ENCODE measurements at regions not wholly inside any gene's neighbourhood (a gene's known extent, or its start where the extent isn't known, plus 50 kb on each side); places are given as distances from the start of the nearest gene placed in this dataset.
"Not testable (repeated sequence)": the region's sequence is repeated elsewhere in the genome, so short reads cannot be mapped to it uniquely, and the experiment has no call there.

DNA sequence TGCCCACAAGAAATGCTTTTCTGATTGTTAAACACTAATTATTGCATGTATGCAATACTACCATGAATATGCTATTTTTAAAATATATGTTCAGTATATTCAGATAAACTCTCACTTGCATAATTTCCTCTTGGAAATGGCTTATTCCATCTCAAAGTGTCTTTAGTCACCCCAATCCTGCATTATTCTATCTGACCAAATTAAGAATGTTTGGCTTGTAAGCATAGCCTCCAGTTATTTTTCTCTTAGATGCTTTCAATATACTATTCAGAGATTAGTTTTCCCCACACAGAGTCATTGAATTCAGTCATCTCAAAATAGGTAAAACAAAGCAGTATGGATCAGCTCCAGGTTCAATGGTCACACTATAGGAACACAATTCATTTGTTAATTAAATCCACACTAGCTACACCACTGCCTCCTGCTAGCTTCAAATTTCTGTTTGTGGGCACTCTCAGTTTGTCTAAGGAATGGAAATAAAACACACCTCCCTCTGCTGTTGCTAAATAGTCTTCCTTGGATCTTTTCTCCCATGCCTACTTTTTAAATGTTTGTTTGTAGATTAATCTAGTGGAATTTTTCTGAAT is 134.6 kb upstream of the TBCA start:
- no peak for DNase-seq (ENCODE audit: insufficient read length, low spot score)
- FAIRE-seq, result no peak

DNA sequence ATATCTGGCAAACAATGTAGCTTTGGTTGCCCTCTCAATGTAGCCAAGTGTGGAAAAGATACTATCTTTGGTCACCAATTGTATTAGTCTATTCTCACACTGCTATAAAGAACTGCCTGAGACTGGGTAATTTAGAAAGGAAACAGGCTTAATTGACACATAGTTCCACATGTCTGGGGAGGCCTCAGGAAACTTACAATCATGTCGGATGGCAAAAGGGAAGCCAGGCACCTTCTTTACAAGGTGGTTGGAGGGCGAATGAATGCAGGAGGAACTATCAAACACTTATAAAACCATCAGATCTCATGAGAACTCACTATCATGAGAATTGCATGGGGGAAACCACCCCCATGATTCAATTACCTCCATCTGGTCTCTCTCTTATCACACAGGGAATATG is 133.1 kb upstream of the TBCA start:
- FAIRE-seq (no peak), DNase-seq (ENCODE audit: insufficient read length, low spot score) (no peak)

- no peak for FAIRE-seq
- no peak for DNase-seq (ENCODE audit: insufficient read length, low spot score)
Observed at GRCh38 chr5:77908787-77909186, 132.6 kb upstream of the TBCA start.

- no peak for DNase-seq (ENCODE audit: insufficient read length, low spot score)
- FAIRE-seq, result no peak
Observed at GRCh38 chr5:77907786-77908185, 131.6 kb upstream of the TBCA start.

GRCh38 chr5:77906806-77907205 is 130.7 kb upstream of the TBCA start:
- peak; percentile 76 for FAIRE-seq
- no peak for DNase-seq (ENCODE audit: insufficient read length, low spot score)

DNA sequence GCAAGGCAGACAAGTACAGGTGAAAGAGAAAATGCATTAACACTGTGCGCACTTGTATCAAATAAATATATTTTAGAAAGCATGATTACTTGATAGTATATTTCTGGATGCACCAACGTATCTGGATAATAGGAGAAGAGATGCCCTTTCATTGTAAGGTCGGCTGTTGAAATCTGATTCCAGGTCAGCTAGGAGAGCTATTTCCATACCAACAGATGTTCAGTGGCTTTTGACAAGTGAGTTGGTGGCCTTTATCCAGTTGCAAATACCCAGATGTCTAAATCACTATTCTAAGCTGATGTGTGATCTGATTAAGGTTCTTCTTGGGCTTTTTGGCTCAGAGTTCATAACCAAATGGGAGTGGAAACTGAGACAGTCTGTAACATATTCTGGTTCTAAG is 128.2 kb upstream of the TBCA start:
- no peak for FAIRE-seq
- no peak for DNase-seq (ENCODE audit: insufficient read length, low spot score)

- no peak for FAIRE-seq
- no peak for DNase-seq (ENCODE audit: insufficient read length, low spot score)
Observed at GRCh38 chr5:77900691-77901090, 124.6 kb upstream of the TBCA start.

- FAIRE-seq (no peak), DNase-seq (ENCODE audit: insufficient read length, low spot score) (no peak)
Observed at GRCh38 chr5:77898385-77898784, 122.2 kb upstream of the TBCA start.

- FAIRE-seq, result no peak
- DNase-seq (ENCODE audit: insufficient read length, low spot score), result no peak
Observed at GRCh38 chr5:77896338-77896737, 120.2 kb upstream of the TBCA start.

- not testable (repeated sequence) for FAIRE-seq; DNase-seq (ENCODE audit: insufficient read length, low spot score)
Observed at GRCh38 chr5:77894103-77894502, 118.0 kb upstream of the TBCA start.

GRCh38 chr5:77893225-77893860 is 117.2 kb upstream of the TBCA start:
- DNase-seq (ENCODE audit: insufficient read length, low spot score) (peak; percentile 84), FAIRE-seq (peak; percentile 62)

DNA sequence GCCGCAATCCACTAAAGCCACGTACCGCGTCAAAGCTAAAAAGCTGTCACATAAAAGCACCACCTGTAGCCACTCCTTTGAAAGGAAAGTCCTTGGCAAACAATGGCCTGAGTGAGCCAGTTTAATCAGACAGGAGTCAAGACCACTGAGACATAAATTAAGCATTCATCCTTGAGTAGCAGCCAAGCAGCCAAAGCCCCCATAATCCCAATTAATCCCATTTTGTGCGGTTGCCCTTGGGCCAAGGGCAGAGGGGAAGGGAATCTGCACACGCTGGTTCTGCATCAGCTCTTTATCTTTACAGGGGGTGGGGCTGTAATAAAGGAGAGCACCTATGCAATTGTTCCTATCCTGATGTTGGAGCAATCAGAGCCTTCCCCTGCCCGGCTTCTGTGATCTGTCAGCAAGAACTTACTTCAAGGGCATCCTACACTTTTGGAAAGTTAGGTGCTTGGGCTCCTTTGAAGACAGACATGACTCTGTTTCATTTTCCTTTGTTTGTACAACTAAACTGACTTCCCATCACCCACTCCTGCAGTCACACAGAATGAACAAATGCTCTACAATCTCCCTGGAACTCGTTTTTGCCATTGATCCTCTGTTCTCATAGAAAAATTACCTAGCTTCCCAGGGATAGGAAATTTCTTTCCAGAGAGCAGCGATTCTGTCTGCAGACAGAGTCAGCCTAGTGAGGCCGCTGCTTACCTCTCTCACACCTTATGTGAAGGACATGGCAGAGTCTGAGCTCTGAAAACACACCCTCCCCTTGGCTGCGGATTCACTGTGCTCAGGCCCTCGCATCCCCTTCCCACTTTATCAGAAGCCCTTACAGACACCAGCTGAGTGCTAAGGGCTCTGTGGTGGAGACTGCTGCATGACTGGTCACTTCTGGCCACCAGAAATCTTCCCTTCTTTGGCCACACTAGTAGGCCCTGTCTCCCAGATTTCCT is 116.2 kb upstream of the TBCA start:
- FAIRE-seq (no peak), DNase-seq (ENCODE audit: insufficient read length, low spot score) (no peak)

GRCh38 chr5:77885519-77885918 is 109.4 kb upstream of the TBCA start:
- FAIRE-seq (no peak), DNase-seq (ENCODE audit: insufficient read length, low spot score) (no peak)

- DNase-seq (ENCODE audit: insufficient read length, low spot score) (no peak), FAIRE-seq (no peak)
Observed at GRCh38 chr5:77882670-77883257, 106.6 kb upstream of the TBCA start.

DNA sequence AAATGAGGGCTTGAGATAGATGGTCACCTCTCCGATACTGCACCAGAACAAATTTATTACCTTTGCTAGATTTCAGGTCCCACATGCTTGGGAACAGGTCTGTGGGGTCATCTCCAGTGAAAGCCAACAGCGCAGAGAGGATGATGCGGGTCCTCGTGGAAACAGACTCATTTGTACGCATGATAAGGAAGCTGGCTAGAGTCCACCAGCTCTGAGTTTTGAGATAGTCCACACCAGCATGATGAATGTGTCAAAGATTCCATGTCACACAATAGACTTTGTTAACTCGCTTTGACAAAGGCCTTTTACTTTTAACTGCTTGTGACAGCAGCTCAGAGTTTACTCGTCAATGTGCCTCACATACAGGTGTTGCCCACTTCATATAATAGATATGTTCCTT is 105.4 kb upstream of the TBCA start:
- DNase-seq (ENCODE audit: insufficient read length, low spot score) (no peak), FAIRE-seq (no peak)

DNA sequence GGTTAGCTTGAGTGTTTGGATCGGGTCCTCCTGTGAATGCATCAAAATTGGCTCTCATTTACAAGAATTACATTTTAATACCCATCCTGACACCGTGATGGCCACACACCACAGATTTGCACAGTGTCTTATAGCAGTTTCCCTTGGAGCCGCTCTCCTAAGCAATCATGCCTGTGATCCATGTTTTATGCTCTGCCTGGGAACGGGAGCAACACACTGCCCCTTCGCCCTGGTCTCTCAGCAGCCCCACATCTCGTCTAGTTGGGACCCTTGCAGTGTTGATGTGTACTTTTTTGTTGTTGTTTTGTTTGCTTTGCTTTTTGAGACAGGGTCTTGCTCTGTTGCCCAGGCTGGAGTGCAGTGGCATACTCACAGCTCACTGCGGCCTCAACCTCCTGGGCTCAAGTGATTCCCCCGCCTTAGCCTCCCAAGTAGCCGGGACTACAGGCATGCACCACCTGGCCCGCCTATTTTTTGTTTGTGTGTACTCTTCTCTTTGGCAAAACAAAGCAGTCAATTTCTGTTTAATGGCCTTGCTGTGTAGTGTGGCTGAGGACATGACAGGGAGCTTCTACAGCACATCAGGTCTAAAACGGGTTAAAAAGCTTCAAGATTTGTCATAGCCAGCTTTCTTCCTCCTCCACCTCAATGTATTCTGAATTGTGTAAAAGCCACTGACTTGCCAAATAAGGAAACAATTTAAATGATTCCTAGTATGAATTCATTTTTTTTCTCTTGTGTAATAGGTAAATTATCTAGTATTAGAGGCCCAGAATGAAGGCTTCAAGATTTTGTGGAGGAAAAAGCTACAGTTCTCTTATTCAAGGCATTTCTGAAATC is 101.6 kb upstream of the TBCA start:
- DNase-seq (ENCODE audit: insufficient read length, low spot score) (no peak), FAIRE-seq (no peak)

DNA sequence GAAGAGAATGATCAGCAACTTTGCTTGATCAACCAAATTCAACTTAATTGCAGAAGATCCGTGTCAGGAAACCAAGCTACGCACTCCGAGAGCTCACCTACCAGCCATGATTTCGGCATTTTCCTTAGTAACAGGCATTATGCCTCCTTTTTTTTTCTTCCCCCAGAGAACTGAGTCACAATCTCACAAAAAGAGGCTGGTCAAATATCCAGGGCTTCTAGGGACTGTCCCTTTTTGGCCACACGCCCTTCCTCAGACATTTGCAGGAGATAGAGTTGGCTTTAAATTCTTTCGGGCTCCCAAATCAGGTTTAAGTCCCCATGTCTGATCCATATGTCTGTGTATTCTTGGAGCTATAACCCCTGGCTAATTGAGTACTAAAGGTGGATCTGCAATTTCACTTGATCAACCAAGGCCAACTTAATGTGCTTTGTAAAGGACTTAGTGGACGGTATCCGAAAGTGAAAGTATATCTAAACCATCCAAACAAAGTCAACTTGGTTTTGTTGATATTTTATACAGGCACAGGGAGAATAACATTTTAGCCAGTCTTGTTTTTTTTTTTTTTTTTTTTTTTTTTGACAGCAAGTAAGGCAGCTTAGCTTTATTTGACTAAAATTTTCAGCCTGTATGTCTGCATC is 100.8 kb upstream of the TBCA start:
- no peak for FAIRE-seq
- no peak for DNase-seq (ENCODE audit: insufficient read length, low spot score)

GRCh38 chr5:77876316-77876715 is 100.2 kb upstream of the TBCA start:
- FAIRE-seq (no peak), DNase-seq (ENCODE audit: insufficient read length, low spot score) (no peak)

- DNase-seq (ENCODE audit: insufficient read length, low spot score), result no peak
- no peak for FAIRE-seq
Observed at GRCh38 chr5:77874691-77875090, 98.6 kb upstream of the TBCA start.

GRCh38 chr5:77873239-77873638 is 97.1 kb upstream of the TBCA start:
- FAIRE-seq (no peak), DNase-seq (ENCODE audit: insufficient read length, low spot score) (no peak)

Data from HTR-8/SVneo (cell line).